GM21786 (cell line): ENCODE measurements at regions not wholly inside any gene's neighbourhood (a gene's known extent, or its start where the extent isn't known, plus 50 kb on each side); places are given as distances from the start of the nearest gene placed in this dataset.

Experiments used
- ATAC-seq: cut with Tn5 transposase; IDR thresholded peaks from one replicate; pipeline ENCODE4 v1.9.1; 2021; ENCODE audit not compliant: unreplicated experiment

- no peak for ATAC-seq
Observed at GRCh38 chrX:10893976-10894375, 217.2 kb upstream of the HCCS start.

- ATAC-seq = no peak
Observed at GRCh38 chrX:10897768-10898167, 213.4 kb upstream of the HCCS start.

- no peak for ATAC-seq
Observed at GRCh38 chrX:10900585-10901289, 210.4 kb upstream of the HCCS start.

GRCh38 chrX:10901290-10901633 is 209.9 kb upstream of the HCCS start:
- ATAC-seq = no peak

GRCh38 chrX:10902001-10902400 is 209.1 kb upstream of the HCCS start:
- no peak for ATAC-seq

- no peak for ATAC-seq
Observed at GRCh38 chrX:10903523-10903922, 207.6 kb upstream of the HCCS start.

GRCh38 chrX:10904220-10904619 is 206.9 kb upstream of the HCCS start:
- ATAC-seq = no peak

- ATAC-seq = no peak
Observed at GRCh38 chrX:10906866-10907265, 204.3 kb upstream of the HCCS start.

GRCh38 chrX:10922159-10922558 is 189.0 kb upstream of the HCCS start:
- ATAC-seq = no peak

- ATAC-seq = no peak
Observed at GRCh38 chrX:10922835-10923234, 188.3 kb upstream of the HCCS start.

- ATAC-seq = no peak
Observed at GRCh38 chrX:10923466-10923865, 187.7 kb upstream of the HCCS start.

- no peak for ATAC-seq
Observed at GRCh38 chrX:10926404-10926803, 184.7 kb upstream of the HCCS start.

GRCh38 chrX:10926891-10927290 is 184.2 kb upstream of the HCCS start:
- ATAC-seq = no peak

GRCh38 chrX:10929747-10930146 is 181.4 kb upstream of the HCCS start:
- ATAC-seq = no peak

GRCh38 chrX:10930151-10930550 is 181.0 kb upstream of the HCCS start:
- ATAC-seq = no peak

- ATAC-seq = no peak
Observed at GRCh38 chrX:10931976-10932375, 179.2 kb upstream of the HCCS start.

- no peak for ATAC-seq
Observed at GRCh38 chrX:10932842-10933440, 178.2 kb upstream of the HCCS start.

- ATAC-seq = no peak
Observed at GRCh38 chrX:10935501-10935900, 175.6 kb upstream of the HCCS start.

GRCh38 chrX:10936976-10937375 is 174.2 kb upstream of the HCCS start:
- no peak for ATAC-seq

- ATAC-seq = no peak
Observed at GRCh38 chrX:10938365-10938923, 172.7 kb upstream of the HCCS start.

GRCh38 chrX:10939424-10939823 is 171.7 kb upstream of the HCCS start:
- no peak for ATAC-seq

GRCh38 chrX:10944136-10944885 is 166.8 kb upstream of the HCCS start:
- ATAC-seq = no peak
